22Rv1 (cell line): ENCODE measurements at regions not wholly inside any gene's neighbourhood (a gene's known extent, or its start where the extent isn't known, plus 50 kb on each side); places are given as distances from the start of the nearest gene placed in this dataset.

Source experiments
- CTCF ChIP-seq: fragments of 450-650 bp; IDR thresholded peaks from 2 replicates; pipeline ENCODE4 v1.5.1; 2017; ENCODE audit warnings: mild to moderate bottlenecking
- ZFX ChIP-seq: fragments of 450-650 bp; IDR thresholded peaks from 2 replicates; pipeline ENCODE4 v1.6.1; 2017; ENCODE audit warnings: antibody characterized with exemption, borderline replicate concordance

GRCh38 chr21:16538405-16538804 lies 808.6 kb downstream of the USP25 start:
- TF ChIP-seq CTCF (no peak), ZFX (no peak)
